ENCODE measurements at regions not wholly inside any gene's neighbourhood (a gene's known extent, or its start where the extent isn't known, plus 50 kb on each side); places are given as distances from the start of the nearest gene placed in this dataset.
"Not testable (repeated sequence)": the region's sequence is repeated elsewhere in the genome, so short reads cannot be mapped to it uniquely, and the experiment has no call there.

DNA sequence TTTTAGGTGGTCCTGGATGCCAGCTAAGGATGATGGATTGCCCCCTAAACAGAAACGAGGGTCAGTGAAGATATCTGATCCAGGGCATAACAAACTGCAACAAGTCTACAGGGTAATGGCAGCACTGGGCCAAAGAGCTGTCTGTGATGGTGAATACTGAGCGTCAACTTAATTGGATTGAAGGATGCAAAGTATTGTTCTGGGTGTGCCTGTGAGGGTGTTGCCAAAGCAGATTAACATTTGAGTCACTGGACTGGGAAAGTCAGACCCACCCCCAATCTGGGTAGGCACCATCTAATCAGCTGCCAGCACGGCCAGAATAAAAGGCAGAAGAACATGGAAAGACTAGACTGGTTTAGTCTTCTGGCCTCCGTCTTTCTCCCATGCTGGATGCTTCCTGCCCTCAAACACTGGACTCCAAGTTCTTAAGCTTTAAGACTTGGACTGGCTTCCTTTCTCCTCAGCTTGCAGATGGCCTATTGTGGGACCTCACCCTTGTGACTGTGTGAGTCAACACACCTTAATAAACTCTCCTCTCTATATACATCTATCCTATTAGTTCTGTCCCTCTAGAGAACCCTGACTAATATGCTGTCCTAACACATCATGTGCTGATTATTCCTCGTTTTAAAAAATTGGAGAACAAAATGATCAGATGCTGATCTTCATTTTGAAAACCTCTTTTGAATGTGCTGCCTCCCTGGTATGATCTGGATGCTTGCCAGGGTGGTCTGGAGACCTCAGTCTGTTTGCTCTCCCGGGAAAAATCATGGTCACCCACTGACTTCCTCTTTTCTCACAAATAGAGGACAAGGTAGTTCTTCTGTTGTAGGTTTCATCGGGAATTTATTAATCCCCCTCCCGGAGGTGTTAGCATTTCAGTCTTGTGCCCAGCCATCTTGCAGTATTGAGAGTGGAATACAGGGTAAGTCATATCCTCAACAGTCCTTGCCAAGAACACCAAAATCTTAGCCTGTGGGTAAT, 234.7 kb downstream of the SETD4 start:
- no peaks in the 10 kb centered on the region for H3K27me3 ChIP-seq (ENCODE audit: control insufficient read depth, insufficient read depth, low read length)
- H3K27ac ChIP-seq (ENCODE audit: low read depth, low read length): no peak overlapping the region
- H3K4me3 ChIP-seq (ENCODE audit: low read depth, low read length): no peak overlapping the region
- H3K9ac ChIP-seq (ENCODE audit: low read depth, low read length): no peak overlapping the region
- peaks cover 5% of the 10 kb centered on the region; the same call in 1 of the 2 replicates for H3K4me1 ChIP-seq (ENCODE audit: control insufficient read depth, insufficient read depth, low read length)
- no peaks in the 10 kb centered on the region for H3K9me3 ChIP-seq (ENCODE audit: control insufficient read depth, insufficient read depth, low read length)
- H3K36me3 ChIP-seq (ENCODE audit: control insufficient read depth, insufficient read depth, low read length): no peaks in the 10 kb centered on the region

DNA sequence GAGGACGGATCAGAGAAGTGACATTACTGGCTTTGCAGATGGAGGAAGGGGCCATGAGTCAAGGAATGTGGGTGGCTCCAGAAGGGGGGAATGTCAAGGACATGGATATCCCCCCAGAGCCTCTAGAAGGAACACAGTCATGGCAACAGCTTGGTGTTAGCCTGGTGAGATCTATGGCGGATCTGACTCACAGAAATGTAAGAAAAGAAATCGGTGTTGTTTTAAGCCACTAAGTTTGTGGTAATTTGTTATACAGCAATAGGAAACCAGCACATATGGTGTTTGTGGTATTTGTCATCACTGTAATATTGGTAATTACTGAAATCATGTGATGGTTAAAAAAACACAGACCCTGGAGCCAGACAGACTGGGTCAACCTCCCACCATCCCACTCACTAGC, 236.2 kb downstream of the SETD4 start:
- H3K9me3 ChIP-seq (ENCODE audit: control insufficient read depth, insufficient read depth, low read length): no peaks in the 10 kb centered on the region
- no peaks in the 10 kb centered on the region for H3K36me3 ChIP-seq (ENCODE audit: control insufficient read depth, insufficient read depth, low read length)
- no peaks in the 10 kb centered on the region for H3K27me3 ChIP-seq (ENCODE audit: control insufficient read depth, insufficient read depth, low read length)
- H3K4me1 ChIP-seq (ENCODE audit: control insufficient read depth, insufficient read depth, low read length): peaks cover 3% of the 10 kb centered on the region; the same call in 1 of the 2 replicates
- H3K9ac ChIP-seq (ENCODE audit: low read depth, low read length): no peak overlapping the region
- H3K27ac ChIP-seq (ENCODE audit: low read depth, low read length): no peak overlapping the region
- no peak overlapping the region for H3K4me3 ChIP-seq (ENCODE audit: low read depth, low read length)

DNA sequence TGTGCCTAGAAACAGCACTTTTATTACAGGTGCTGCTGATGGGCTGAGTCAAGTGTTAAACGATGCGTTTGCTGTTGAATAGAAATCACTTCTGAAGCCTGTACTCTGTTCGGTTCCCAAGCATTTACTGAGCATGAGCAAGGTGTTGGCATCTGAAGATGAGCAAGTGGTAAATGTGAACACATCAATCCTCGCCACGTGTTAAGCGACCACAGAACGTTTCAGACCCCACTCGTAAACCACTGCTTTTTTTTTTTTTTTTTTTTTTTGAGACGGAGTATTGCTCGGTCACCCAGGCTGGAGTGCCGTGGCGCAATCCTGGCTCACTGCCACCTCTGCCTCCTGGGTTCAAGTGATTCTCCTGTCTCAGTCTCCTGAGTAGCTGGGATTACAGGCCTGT, 241.2 kb downstream of the SETD4 start:
- no peaks in the 10 kb centered on the region for H3K9me3 ChIP-seq (ENCODE audit: control insufficient read depth, insufficient read depth, low read length)
- no peak overlapping the region for H3K4me3 ChIP-seq (ENCODE audit: low read depth, low read length)
- no peak overlapping the region for H3K27ac ChIP-seq (ENCODE audit: low read depth, low read length)
- H3K27me3 ChIP-seq (ENCODE audit: control insufficient read depth, insufficient read depth, low read length): no peaks in the 10 kb centered on the region
- H3K4me1 ChIP-seq (ENCODE audit: control insufficient read depth, insufficient read depth, low read length): no peaks in the 10 kb centered on the region; the same call in 1 of the 2 replicates
- no peak overlapping the region for H3K9ac ChIP-seq (ENCODE audit: low read depth, low read length)
- H3K36me3 ChIP-seq (ENCODE audit: control insufficient read depth, insufficient read depth, low read length): no peaks in the 10 kb centered on the region

DNA sequence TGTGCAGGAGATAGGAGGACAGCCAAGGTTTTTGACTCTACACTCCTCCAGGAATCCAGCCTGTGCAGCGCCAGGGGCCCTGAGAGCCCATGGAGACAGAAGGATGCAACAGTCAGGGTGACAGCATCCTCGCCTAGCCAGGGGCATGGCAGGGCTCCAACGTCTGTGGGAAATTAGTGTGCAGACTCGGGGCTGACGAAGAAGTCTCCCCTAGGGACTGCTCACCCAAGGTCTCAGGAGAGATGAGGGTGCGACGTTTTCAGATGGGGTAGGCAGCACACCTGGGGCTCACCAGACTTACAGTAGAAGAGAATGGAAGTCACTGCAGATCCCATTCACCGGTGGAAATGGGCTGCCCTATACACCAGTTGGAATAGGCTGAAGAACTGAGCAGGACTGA, 241.7 kb downstream of the SETD4 start:
- Histone ChIP-seq H3K9me3 (ENCODE audit: control insufficient read depth, insufficient read depth, low read length) (no peaks in the 10 kb centered on the region), H3K4me3 (ENCODE audit: low read depth, low read length) (no peak overlapping the region), H3K27me3 (ENCODE audit: control insufficient read depth, insufficient read depth, low read length) (no peaks in the 10 kb centered on the region), H3K4me1 (ENCODE audit: control insufficient read depth, insufficient read depth, low read length) (no peaks in the 10 kb centered on the region; the same call in 1 of the 2 replicates), H3K9ac (ENCODE audit: low read depth, low read length) (no peak overlapping the region), H3K36me3 (ENCODE audit: control insufficient read depth, insufficient read depth, low read length) (no peaks in the 10 kb centered on the region), H3K27ac (ENCODE audit: low read depth, low read length) (no peak overlapping the region)

DNA sequence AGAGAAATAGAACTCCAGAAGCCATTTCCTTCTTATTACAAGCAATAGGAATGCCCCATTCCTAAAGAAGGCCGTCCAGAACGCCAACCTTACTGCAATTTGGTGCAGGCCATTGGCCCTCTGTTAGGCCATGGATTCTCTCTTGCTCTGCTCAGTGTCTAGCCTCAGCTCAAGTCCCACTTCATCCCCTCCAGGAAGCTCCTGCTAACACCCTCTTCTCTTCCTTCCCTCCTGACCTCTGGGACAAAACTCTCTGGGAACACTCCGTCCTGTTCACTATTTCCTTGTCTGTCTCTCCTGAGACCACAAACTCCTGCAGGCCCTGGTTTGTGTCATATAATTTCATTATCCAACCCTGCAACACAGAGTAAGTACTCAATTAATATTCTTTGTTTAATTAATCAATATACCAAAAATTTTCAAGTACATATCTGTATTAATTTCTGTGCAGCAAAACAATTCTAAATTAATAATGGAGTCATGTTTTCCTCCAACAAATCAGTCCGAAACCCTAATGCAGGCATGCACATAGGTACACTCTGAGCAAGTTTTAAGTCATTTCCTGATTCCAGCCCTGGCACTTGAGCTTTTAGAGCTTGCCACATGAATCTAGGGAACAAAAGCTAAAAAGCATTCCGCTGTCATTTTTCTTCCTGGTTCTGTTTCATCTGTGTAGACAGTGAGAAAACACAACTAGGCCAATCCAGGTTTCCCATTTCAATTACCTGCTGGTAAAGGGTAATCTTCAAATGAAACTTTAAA, 245.3 kb downstream of the SETD4 start:
- Histone ChIP-seq H3K27me3 (ENCODE audit: control insufficient read depth, insufficient read depth, low read length) (no peaks in the 10 kb centered on the region), H3K9ac (ENCODE audit: low read depth, low read length) (no peak overlapping the region), H3K27ac (ENCODE audit: low read depth, low read length) (no peak overlapping the region), H3K4me3 (ENCODE audit: low read depth, low read length) (no peak overlapping the region), H3K4me1 (ENCODE audit: control insufficient read depth, insufficient read depth, low read length) (peaks cover 12% of the 10 kb centered on the region), H3K36me3 (ENCODE audit: control insufficient read depth, insufficient read depth, low read length) (no peaks in the 10 kb centered on the region), H3K9me3 (ENCODE audit: control insufficient read depth, insufficient read depth, low read length) (no peaks in the 10 kb centered on the region)

DNA sequence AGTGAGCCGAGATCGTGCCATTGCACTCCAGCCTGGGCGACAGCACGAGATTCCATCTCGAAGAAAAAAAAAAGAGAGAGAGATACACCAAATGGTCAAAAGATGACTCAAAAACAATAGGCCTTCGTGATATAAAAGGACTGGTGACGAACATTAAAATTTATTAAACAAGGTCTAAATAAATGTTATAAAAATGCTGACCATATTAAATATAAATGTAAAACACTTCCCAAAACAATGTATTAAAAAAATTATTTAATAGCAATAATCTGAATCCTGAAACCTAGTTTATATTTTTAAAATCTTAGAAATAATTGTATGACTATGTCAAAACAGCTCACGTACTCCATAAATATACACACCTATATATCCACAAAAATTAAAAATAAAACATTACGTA, 247.6 kb downstream of the SETD4 start:
- Histone ChIP-seq H3K36me3 (ENCODE audit: control insufficient read depth, insufficient read depth, low read length) (no peaks in the 10 kb centered on the region), H3K4me1 (ENCODE audit: control insufficient read depth, insufficient read depth, low read length) (peaks cover 12% of the 10 kb centered on the region), H3K4me3 (ENCODE audit: low read depth, low read length) (no peak overlapping the region), H3K27me3 (ENCODE audit: control insufficient read depth, insufficient read depth, low read length) (no peaks in the 10 kb centered on the region), H3K9me3 (ENCODE audit: control insufficient read depth, insufficient read depth, low read length) (no peaks in the 10 kb centered on the region), H3K9ac (ENCODE audit: low read depth, low read length) (no peak overlapping the region), H3K27ac (ENCODE audit: low read depth, low read length) (no peak overlapping the region)

DNA sequence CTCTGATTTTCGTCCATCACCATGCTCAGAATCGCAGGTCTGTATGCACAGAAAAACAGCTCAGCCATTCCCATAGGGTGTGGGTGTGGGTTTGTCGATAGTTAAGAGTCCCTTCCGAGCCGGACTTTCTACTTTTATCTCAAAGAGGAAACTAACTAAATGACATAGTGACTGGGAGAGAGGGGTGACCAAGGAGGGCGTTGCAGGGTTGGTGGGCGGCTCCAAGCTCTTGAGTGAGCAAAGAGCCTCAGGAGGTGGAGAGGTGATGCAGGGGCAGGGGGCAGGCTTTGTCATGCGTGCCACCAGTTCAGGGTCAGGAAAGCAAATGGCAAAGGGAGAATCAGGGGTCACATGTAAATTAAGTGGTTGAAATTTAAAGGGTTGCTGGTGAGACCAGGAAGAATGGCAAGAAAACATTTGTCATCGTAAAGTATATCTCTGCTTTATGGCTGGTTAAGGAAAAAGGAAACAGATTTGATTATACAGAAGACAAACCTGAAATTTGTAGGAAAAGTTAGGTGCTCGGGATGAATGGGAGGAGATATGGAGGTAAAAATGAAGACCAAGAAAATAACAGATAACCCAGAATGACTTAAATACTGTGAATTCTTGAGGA, 249.0 kb downstream of the SETD4 start:
- Histone ChIP-seq H3K4me3 (ENCODE audit: low read depth, low read length) (no peak overlapping the region), H3K4me1 (ENCODE audit: control insufficient read depth, insufficient read depth, low read length) (peaks cover 12% of the 10 kb centered on the region), H3K36me3 (ENCODE audit: control insufficient read depth, insufficient read depth, low read length) (no peaks in the 10 kb centered on the region), H3K27me3 (ENCODE audit: control insufficient read depth, insufficient read depth, low read length) (no peaks in the 10 kb centered on the region), H3K9me3 (ENCODE audit: control insufficient read depth, insufficient read depth, low read length) (no peaks in the 10 kb centered on the region), H3K27ac (ENCODE audit: low read depth, low read length) (no peak overlapping the region), H3K9ac (ENCODE audit: low read depth, low read length) (no peak overlapping the region)

DNA sequence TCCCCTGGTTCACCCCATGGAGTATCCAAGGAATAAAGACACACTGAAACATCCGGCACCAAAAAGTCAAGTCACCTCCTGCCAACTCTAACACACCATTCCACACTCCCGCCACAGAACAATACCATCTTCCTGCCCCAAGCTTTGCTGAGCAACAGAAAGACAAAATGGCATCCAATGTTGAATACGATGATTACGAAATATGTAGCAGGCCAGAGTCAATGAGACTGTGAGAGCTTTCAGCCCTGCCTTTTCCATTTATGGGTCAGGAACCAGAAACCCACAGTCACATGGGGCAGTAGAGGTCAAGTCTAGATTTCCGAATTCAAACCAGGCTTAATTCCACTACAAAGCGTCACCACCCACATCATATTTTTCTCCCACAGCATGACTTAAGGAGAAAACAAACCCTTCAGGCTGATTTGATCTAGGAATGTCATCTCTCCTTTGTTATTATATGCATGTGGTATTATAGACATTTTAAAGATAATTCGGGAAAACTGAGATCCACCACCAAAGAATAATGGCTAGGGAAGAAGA, 249.8 kb downstream of the SETD4 start:
- H3K9ac ChIP-seq (ENCODE audit: low read depth, low read length): no peak overlapping the region
- no peaks in the 10 kb centered on the region for H3K27me3 ChIP-seq (ENCODE audit: control insufficient read depth, insufficient read depth, low read length)
- no peaks in the 10 kb centered on the region for H3K36me3 ChIP-seq (ENCODE audit: control insufficient read depth, insufficient read depth, low read length)

DNA sequence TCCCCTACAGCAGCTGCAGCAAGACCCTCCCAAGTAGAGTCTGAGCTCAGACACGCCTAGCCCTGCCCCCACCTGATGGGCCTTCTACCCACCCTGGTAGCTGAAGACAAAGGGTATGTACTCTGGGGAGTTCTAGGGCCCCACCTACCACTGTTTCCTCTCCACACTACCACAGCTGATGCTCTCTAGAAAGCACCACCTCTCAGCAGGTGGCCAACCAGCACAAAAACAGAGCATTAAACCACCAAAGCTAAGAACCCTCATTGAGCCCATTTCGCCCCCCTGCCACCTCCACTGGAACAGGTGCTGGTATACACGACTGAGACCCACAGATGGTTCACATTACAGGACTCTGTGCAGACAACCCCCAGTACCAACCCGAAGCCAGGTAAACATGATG, 258.9 kb downstream of the SETD4 start:
- Histone ChIP-seq H3K4me3 (ENCODE audit: low read depth, low read length) (no peak overlapping the region), H3K4me1 (ENCODE audit: control insufficient read depth, insufficient read depth, low read length) (peaks cover 3% of the 10 kb centered on the region; the same call in 1 of the 2 replicates), H3K27ac (ENCODE audit: low read depth, low read length) (no peak overlapping the region), H3K9ac (ENCODE audit: low read depth, low read length) (no peak overlapping the region), H3K27me3 (ENCODE audit: control insufficient read depth, insufficient read depth, low read length) (no peaks in the 10 kb centered on the region), H3K9me3 (ENCODE audit: control insufficient read depth, insufficient read depth, low read length) (no peaks in the 10 kb centered on the region), H3K36me3 (ENCODE audit: control insufficient read depth, insufficient read depth, low read length) (no peaks in the 10 kb centered on the region)

More for the DNA sequence above, 249.8 kb downstream of the SETD4 start:
- Histone ChIP-seq H3K27ac (ENCODE audit: low read depth, low read length) (no peak overlapping the region), H3K9me3 (ENCODE audit: control insufficient read depth, insufficient read depth, low read length) (no peaks in the 10 kb centered on the region), H3K4me1 (ENCODE audit: control insufficient read depth, insufficient read depth, low read length) (peaks cover 12% of the 10 kb centered on the region), H3K4me3 (ENCODE audit: low read depth, low read length) (no peak overlapping the region)

DNA sequence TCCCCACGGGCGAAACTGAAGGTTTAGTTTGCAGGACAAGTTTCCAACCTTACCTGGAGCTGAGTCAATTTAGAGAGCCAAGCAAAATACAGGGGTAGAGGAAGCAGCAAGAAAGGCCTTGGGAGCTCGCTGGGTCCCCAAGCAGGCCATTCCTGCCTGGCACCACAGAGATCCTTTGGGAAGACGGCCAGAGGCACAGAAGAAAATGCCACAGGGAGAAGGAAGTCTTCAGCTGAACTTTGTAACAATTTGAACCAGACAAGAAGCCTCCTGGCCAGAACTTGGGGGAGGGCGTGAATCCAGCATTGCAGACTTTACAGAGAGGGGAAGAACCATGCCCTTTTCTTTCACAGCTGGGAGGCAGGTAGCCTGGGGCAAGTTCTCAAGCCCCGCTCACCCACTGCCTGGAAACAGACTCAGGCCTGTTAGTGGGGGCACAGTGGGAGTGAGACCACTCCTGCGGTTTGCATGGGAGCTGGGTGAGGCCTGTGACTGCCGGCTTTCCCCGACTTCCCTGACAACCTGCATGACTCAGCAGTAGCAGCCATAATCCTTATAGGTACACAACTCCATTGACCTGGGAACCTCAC, 259.4 kb downstream of the SETD4 start:
- not testable (repeated sequence) for H3K36me3 ChIP-seq (ENCODE audit: control insufficient read depth, insufficient read depth, low read length); H3K27ac ChIP-seq (ENCODE audit: low read depth, low read length); H3K4me1 ChIP-seq (ENCODE audit: control insufficient read depth, insufficient read depth, low read length); H3K9me3 ChIP-seq (ENCODE audit: control insufficient read depth, insufficient read depth, low read length); H3K27me3 ChIP-seq (ENCODE audit: control insufficient read depth, insufficient read depth, low read length); H3K4me3 ChIP-seq (ENCODE audit: low read depth, low read length); H3K9ac ChIP-seq (ENCODE audit: low read depth, low read length)

All from HUES48 (cell line).